ENCODE measurements at regions not wholly inside any gene's neighbourhood (a gene's known extent, or its start where the extent isn't known, plus 50 kb on each side); places are given as distances from the start of the nearest gene placed in this dataset. TPM values are rescaled to one million over a fixed set of nuclear protein-coding genes. Genes with fewer than 3 reads are reported as not detected.

- no peaks in the 10 kb centered on the region for H3K27me3 Mint-ChIP-seq
- no peak overlapping the region for H3K4me3 Mint-ChIP-seq
- H3K36me3 Mint-ChIP-seq, result no peaks in the 10 kb centered on the region
- no peak for ATAC-seq (ENCODE audit: low read depth)
- peaks cover 16% of the 10 kb centered on the region for H3K4me1 Mint-ChIP-seq
- no peak for DNase-seq
- no peak overlapping the region for H3K27ac Mint-ChIP-seq
- H3K9me3 Mint-ChIP-seq, result no peaks in the 10 kb centered on the region
- POLR2A ChIA-PET, result no interaction called here
Measured at GRCh38 chr6:37551002-37551401, 51.3 kb upstream of the CCDC167 start.

- Mint-ChIP-seq H3K4me1 (peaks cover 16% of the 10 kb centered on the region), H3K36me3 (no peaks in the 10 kb centered on the region), H3K27me3 (no peaks in the 10 kb centered on the region), H3K4me3 (no peak overlapping the region), H3K27ac (no peak overlapping the region), H3K9me3 (no peaks in the 10 kb centered on the region)
- DNase-seq, result no peak
- no peak for ATAC-seq (ENCODE audit: low read depth)
- POLR2A ChIA-PET, result no interaction called here
Measured at GRCh38 chr6:37550191-37550831, 50.6 kb upstream of the CCDC167 start.

- Mint-ChIP-seq H3K27ac (no peak overlapping the region), H3K4me3 (no peak overlapping the region), H3K9me3 (no peaks in the 10 kb centered on the region), H3K4me1 (peaks cover 18% of the 10 kb centered on the region), H3K27me3 (no peaks in the 10 kb centered on the region), H3K36me3 (no peaks in the 10 kb centered on the region)
- no peak for DNase-seq
- ATAC-seq (ENCODE audit: low read depth), result no peak
- POLR2A ChIA-PET, result no interaction called here
Measured at GRCh38 chr6:37549558-37549957, 49.9 kb upstream of the CCDC167 start.

Small RNAs in the stretch of these regions (microRNA-seq; reads per million reads assigned to microRNA genes)
- gene MIR4462, result not detected

All from activated naive CD8-positive, alpha-beta T cell treated with anti-CD3 and anti-CD28 coated beads, Interleukin-2, amount 10 ng/mL, durations not matched to agents 7 days and 5 days (primary cell).